ENCODE measurements at regions not wholly inside any gene's neighbourhood (a gene's known extent, or its start where the extent isn't known, plus 50 kb on each side); places are given as distances from the start of the nearest gene placed in this dataset.

- no peak for TF ChIP-seq CSDC2 (CRISPR knock-in tag; IDR thresholded peaks at IDR 0.05)
- TF ChIP-seq ZC3H10 (CRISPR knock-in tag; IDR thresholded peaks at IDR 0.05) = no peak
- no peak for TF ChIP-seq PATZ1 (CRISPR knock-in tag; IDR thresholded peaks at IDR 0.05; ENCODE audit: borderline replicate concordance)
- TF ChIP-seq CREB5 (CRISPR knock-in tag; IDR thresholded peaks at IDR 0.05; ENCODE audit: low read depth) = no peak
- no peak for TF ChIP-seq ISL1 (CRISPR knock-in tag; IDR thresholded peaks at IDR 0.05)
- no peak for TF ChIP-seq ZNF8 (CRISPR knock-in tag; IDR thresholded peaks at IDR 0.05)
- TF ChIP-seq, protein P1, sequence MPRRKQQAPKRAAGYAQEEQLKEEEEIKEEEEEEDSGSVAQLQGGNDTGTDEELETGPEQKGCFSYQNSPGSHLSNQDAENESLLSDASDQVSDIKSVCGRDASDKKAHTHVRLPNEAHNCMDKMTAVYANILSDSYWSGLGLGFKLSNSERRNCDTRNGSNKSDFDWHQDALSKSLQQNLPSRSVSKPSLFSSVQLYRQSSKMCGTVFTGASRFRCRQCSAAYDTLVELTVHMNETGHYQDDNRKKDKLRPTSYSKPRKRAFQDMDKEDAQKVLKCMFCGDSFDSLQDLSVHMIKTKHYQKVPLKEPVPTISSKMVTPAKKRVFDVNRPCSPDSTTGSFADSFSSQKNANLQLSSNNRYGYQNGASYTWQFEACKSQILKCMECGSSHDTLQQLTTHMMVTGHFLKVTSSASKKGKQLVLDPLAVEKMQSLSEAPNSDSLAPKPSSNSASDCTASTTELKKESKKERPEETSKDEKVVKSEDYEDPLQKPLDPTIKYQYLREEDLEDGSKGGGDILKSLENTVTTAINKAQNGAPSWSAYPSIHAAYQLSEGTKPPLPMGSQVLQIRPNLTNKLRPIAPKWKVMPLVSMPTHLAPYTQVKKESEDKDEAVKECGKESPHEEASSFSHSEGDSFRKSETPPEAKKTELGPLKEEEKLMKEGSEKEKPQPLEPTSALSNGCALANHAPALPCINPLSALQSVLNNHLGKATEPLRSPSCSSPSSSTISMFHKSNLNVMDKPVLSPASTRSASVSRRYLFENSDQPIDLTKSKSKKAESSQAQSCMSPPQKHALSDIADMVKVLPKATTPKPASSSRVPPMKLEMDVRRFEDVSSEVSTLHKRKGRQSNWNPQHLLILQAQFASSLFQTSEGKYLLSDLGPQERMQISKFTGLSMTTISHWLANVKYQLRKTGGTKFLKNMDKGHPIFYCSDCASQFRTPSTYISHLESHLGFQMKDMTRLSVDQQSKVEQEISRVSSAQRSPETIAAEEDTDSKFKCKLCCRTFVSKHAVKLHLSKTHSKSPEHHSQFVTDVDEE (CRISPR knock-in tag; IDR thresholded peaks at IDR 0.05) = no peak
- no peak for TF ChIP-seq GLIS3 (CRISPR knock-in tag; IDR thresholded peaks at IDR 0.05)
- no peak for ATAC-seq
Observed at GRCh38 chr1:201704439-201704792, 124.5 kb upstream of the IPO9 start.

DNA sequence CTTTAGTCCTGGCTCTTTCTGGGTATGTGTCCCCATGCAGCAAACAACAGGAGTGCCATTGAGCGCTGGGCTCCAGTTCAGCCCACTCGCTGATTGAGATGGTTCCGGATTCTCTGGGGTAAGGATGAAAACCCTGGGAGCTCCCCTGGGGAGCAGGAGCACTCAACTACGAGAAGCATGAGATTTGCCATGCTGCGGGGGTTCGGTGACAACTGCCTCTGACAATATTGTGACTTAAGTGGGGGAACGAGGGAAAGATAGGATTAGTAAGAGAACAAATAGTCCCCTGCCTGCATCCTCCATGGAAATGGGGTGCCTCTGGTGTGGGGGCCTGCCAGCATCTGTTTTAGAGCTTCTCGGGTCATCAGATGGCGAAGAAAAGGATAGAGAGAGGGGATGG, 123.6 kb upstream of the IPO9 start:
- TF ChIP-seq ZNF8 (CRISPR knock-in tag; IDR thresholded peaks at IDR 0.05) (no peak), SNAI2 (CRISPR knock-in tag; IDR thresholded peaks at IDR 0.05) (no peak), ARNTL (CRISPR knock-in tag; IDR thresholded peaks at IDR 0.05; ENCODE audit: borderline replicate concordance, low read depth) (no peak), ZFP3 (CRISPR knock-in tag; IDR thresholded peaks at IDR 0.05) (no peak), BACH2 (CRISPR knock-in tag; IDR thresholded peaks at IDR 0.05; ENCODE audit: borderline replicate concordance) (no peak), TOX (CRISPR knock-in tag; IDR thresholded peaks at IDR 0.05; ENCODE audit: borderline replicate concordance) (no peak), PPARA (CRISPR knock-in tag; IDR thresholded peaks at IDR 0.05; ENCODE audit: borderline replicate concordance) (no peak), TCF4 (CRISPR knock-in tag; IDR thresholded peaks at IDR 0.05; ENCODE audit: borderline replicate concordance) (no peak), GLIS3 (CRISPR knock-in tag; IDR thresholded peaks at IDR 0.05) (no peak), ZNF565 (CRISPR knock-in tag; conservative IDR thresholded peaks at IDR 0.05; ENCODE audit: low read depth) (no peak), ZC3H10 (CRISPR knock-in tag; IDR thresholded peaks at IDR 0.05) (no peak), ZNF70 (CRISPR knock-in tag; IDR thresholded peaks at IDR 0.05) (no peak), ZFP30 (CRISPR knock-in tag; IDR thresholded peaks at IDR 0.05) (no peak), RARB (CRISPR knock-in tag; IDR thresholded peaks at IDR 0.05) (no peak), CSDC2 (CRISPR knock-in tag; IDR thresholded peaks at IDR 0.05) (no peak), ISL1 (CRISPR knock-in tag; IDR thresholded peaks at IDR 0.05) (no peak), PATZ1 (CRISPR knock-in tag; IDR thresholded peaks at IDR 0.05; ENCODE audit: borderline replicate concordance) (no peak)
- TF ChIP-seq, protein P1 (CRISPR knock-in tag; IDR thresholded peaks at IDR 0.05) = no peak
- ATAC-seq = no peak

DNA sequence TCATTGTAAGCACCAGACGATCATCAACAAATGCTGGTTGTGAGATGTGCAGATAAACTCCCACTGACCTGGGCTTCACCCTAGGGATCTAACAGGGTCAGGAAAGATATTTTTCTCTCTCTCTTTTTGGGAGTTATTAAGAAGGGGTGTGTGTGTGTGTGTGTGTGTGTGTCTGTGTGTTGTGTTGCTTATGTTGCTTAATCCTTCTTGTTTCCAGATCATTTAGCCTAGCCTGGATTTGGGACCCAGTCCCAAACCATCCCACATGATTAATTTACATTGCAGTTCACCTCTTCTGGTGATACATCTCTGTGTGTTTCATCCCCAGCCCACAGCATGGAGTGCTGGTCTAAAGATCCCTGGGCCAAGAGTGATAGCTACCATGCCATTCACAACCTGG, 122.8 kb upstream of the IPO9 start:
- ATAC-seq = no peak
- TF ChIP-seq TOX (CRISPR knock-in tag; IDR thresholded peaks at IDR 0.05; ENCODE audit: borderline replicate concordance) = no peak
- TF ChIP-seq, protein P2, sequence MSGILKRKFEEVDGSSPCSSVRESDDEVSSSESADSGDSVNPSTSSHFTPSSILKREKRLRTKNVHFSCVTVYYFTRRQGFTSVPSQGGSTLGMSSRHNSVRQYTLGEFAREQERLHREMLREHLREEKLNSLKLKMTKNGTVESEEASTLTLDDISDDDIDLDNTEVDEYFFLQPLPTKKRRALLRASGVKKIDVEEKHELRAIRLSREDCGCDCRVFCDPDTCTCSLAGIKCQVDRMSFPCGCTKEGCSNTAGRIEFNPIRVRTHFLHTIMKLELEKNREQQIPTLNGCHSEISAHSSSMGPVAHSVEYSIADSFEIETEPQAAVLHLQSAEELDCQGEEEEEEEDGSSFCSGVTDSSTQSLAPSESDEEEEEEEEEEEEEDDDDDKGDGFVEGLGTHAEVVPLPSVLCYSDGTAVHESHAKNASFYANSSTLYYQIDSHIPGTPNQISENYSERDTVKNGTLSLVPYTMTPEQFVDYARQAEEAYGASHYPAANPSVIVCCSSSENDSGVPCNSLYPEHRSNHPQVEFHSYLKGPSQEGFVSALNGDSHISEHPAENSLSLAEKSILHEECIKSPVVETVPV (CRISPR knock-in tag; IDR thresholded peaks at IDR 0.05) = no peak
- no peak for TF ChIP-seq CREB5 (CRISPR knock-in tag; IDR thresholded peaks at IDR 0.05; ENCODE audit: low read depth)
- no peak for TF ChIP-seq BACH2 (CRISPR knock-in tag; IDR thresholded peaks at IDR 0.05; ENCODE audit: borderline replicate concordance)
- no peak for TF ChIP-seq RARB (CRISPR knock-in tag; IDR thresholded peaks at IDR 0.05)
